HG02943 (cell line): ENCODE measurements at regions not wholly inside any gene's neighbourhood (a gene's known extent, or its start where the extent isn't known, plus 50 kb on each side); places are given as distances from the start of the nearest gene placed in this dataset.
"Not testable (repeated sequence)": the region's sequence is repeated elsewhere in the genome, so short reads cannot be mapped to it uniquely, and the experiment has no call there.

ENCODE experiments used
- ATAC-seq: cut with Tn5 transposase; IDR thresholded peaks from one replicate; pipeline ENCODE4 v1.9.1; 2021; ENCODE audit warnings: mild to moderate bottlenecking, low read depth, moderate library complexity; ENCODE audit not compliant: unreplicated experiment

- no peak for ATAC-seq
These were observed 425.2 kb downstream of the RPS29 start for GRCh38 chr14:49160983-49161382.

GRCh38 chr14:49159081-49159480 lies 427.1 kb downstream of the RPS29 start:
- ATAC-seq: no peak

- no peak for ATAC-seq
These were observed 446.6 kb downstream of the RPS29 start for GRCh38 chr14:49139593-49139992.

GRCh38 chr14:49134940-49135339 lies 451.2 kb downstream of the RPS29 start:
- no peak for ATAC-seq

GRCh38 chr14:49121246-49121645 lies 464.9 kb downstream of the RPS29 start:
- ATAC-seq: no peak

- no peak for ATAC-seq
These were observed 471.9 kb downstream of the RPS29 start for GRCh38 chr14:49114161-49114893.

- no peak for ATAC-seq
These were observed 479.2 kb downstream of the RPS29 start for GRCh38 chr14:49106741-49107667.

GRCh38 chr14:49105956-49106355 lies 480.2 kb downstream of the RPS29 start:
- no peak for ATAC-seq

- ATAC-seq: no peak
These were observed 480.7 kb downstream of the RPS29 start for GRCh38 chr14:49105512-49105911.

GRCh38 chr14:49092345-49092744 lies 493.8 kb downstream of the RPS29 start:
- no peak for ATAC-seq

GRCh38 chr14:49089107-49089506 lies 497.1 kb downstream of the RPS29 start:
- ATAC-seq: no peak

- ATAC-seq: not testable (repeated sequence)
These were observed 512.9 kb downstream of the RPS29 start for GRCh38 chr14:49073292-49073691.

- no peak for ATAC-seq
These were observed 527.7 kb downstream of the RPS29 start for GRCh38 chr14:49058511-49058910.

- ATAC-seq: no peak
These were observed 528.2 kb downstream of the RPS29 start for GRCh38 chr14:49057838-49058510.

- ATAC-seq: no peak
These were observed 530.2 kb downstream of the RPS29 start for GRCh38 chr14:49056021-49056420.

GRCh38 chr14:49052521-49052920 lies 533.7 kb downstream of the RPS29 start:
- ATAC-seq: no peak

GRCh38 chr14:49051328-49052060 lies 534.7 kb downstream of the RPS29 start:
- no peak for ATAC-seq

- no peak for ATAC-seq
These were observed 535.4 kb downstream of the RPS29 start for GRCh38 chr14:49050822-49051221.

GRCh38 chr14:49049711-49050110 lies 536.5 kb downstream of the RPS29 start:
- ATAC-seq: no peak

GRCh38 chr14:49044981-49045380 lies 541.2 kb downstream of the RPS29 start:
- ATAC-seq: no peak
